Kidney epithelial cell (primary cell): ENCODE measurements at regions not wholly inside any gene's neighbourhood (a gene's known extent, or its start where the extent isn't known, plus 50 kb on each side); places are given as distances from the start of the nearest gene placed in this dataset.

Experiments
- DNase-seq: peaks from one replicate; pipeline ENCODE4 v3.0.0-alpha.2; 2010; ENCODE audit warnings: low read depth
- H3K27me3 ChIP-seq: 2 replicates; pipeline ENCODE4 v1.6.0; 2011; ENCODE audit warnings: low read length; ENCODE audit not compliant: control insufficient read depth, insufficient read depth
- H3K36me3 ChIP-seq: 2 replicates; pipeline ENCODE4 v1.5.1; 2011; ENCODE audit warnings: low read length; ENCODE audit not compliant: control insufficient read depth, insufficient read depth
- H3K4me3 ChIP-seq: 2 replicates; pipeline ENCODE4 v1.5.1; 2011; ENCODE audit warnings: low read depth, mild to moderate bottlenecking, control low read depth, low read length
- CTCF ChIP-seq: IDR thresholded peaks from 2 replicates; pipeline ENCODE4 v1.5.1; 2011; ENCODE audit warnings: mild to moderate bottlenecking, moderate library complexity, low read length, control low read depth, inconsistent platforms; ENCODE audit not compliant: insufficient read depth, poor library complexity, severe bottlenecking

- TF ChIP-seq CTCF = no peak
- no peaks in the 10 kb centered on the region for H3K27me3 ChIP-seq
- no peak overlapping the region for H3K4me3 ChIP-seq
- no peaks in the 10 kb centered on the region for H3K36me3 ChIP-seq
- DNase-seq = no peak
Observed at GRCh38 chr4:181509073-181509472, 734.1 kb upstream of the TENM3 start.

- no peak overlapping the region for H3K4me3 ChIP-seq
- no peaks in the 10 kb centered on the region for H3K27me3 ChIP-seq
- no peak for TF ChIP-seq CTCF
- no peaks in the 10 kb centered on the region for H3K36me3 ChIP-seq
- DNase-seq = no peak
Observed at GRCh38 chr4:181517491-181517890, 725.7 kb upstream of the TENM3 start.

GRCh38 chr4:181520790-181521189 is 722.4 kb upstream of the TENM3 start:
- Histone ChIP-seq H3K27me3 (no peaks in the 10 kb centered on the region), H3K4me3 (no peak overlapping the region), H3K36me3 (no peaks in the 10 kb centered on the region)
- no peak for DNase-seq
- no peak for TF ChIP-seq CTCF

- no peak overlapping the region for H3K4me3 ChIP-seq
- TF ChIP-seq CTCF = no peak
- no peaks in the 10 kb centered on the region for H3K36me3 ChIP-seq
- DNase-seq = no peak
- H3K27me3 ChIP-seq = no peaks in the 10 kb centered on the region
Observed at GRCh38 chr4:181523973-181524372, 719.2 kb upstream of the TENM3 start.

GRCh38 chr4:181524499-181524898 is 718.7 kb upstream of the TENM3 start:
- no peaks in the 10 kb centered on the region for H3K36me3 ChIP-seq
- H3K4me3 ChIP-seq = no peak overlapping the region
- TF ChIP-seq CTCF = no peak
- H3K27me3 ChIP-seq = no peaks in the 10 kb centered on the region
- DNase-seq = no peak

GRCh38 chr4:181525634-181526033 is 717.6 kb upstream of the TENM3 start:
- no peaks in the 10 kb centered on the region for H3K36me3 ChIP-seq
- H3K27me3 ChIP-seq = no peaks in the 10 kb centered on the region
- no peak for TF ChIP-seq CTCF
- peak; percentile 29 for DNase-seq
- H3K4me3 ChIP-seq = no peak overlapping the region
